ENCODE measurements at regions not wholly inside any gene's neighbourhood (a gene's known extent, or its start where the extent isn't known, plus 50 kb on each side); places are given as distances from the start of the nearest gene placed in this dataset.
"Not testable (repeated sequence)": the region's sequence is repeated elsewhere in the genome, so short reads cannot be mapped to it uniquely, and the experiment has no call there.

GRCh38 chr4:87716371-87717265, 66.5 kb downstream of the DMP1 start:
- no peak for ATAC-seq (ENCODE audit: low read depth)
- H3K27ac ChIP-seq (ENCODE audit: poor library complexity, severe bottlenecking): no peak overlapping the region
- TF ChIP-seq CTCF (IDR thresholded peaks at IDR 0.05; ENCODE audit: poor library complexity, severe bottlenecking): no peak

GRCh38 chr4:87717276-87718031, 67.4 kb downstream of the DMP1 start:
- Histone ChIP-seq H3K4me3 (ENCODE audit: severe bottlenecking) (no peak overlapping the region), H3K36me3 (ENCODE audit: low read depth) (no peaks in the 10 kb centered on the region), H3K9me3 (ENCODE audit: severe bottlenecking) (no peaks in the 10 kb centered on the region), H3K27ac (ENCODE audit: poor library complexity, severe bottlenecking) (no peak overlapping the region), H3K4me1 (ENCODE audit: insufficient read depth, poor library complexity, severe bottlenecking) (no peaks in the 10 kb centered on the region), H3K27me3 (ENCODE audit: insufficient read depth, poor library complexity, severe bottlenecking) (no peaks in the 10 kb centered on the region)
- DNase-seq (ENCODE audit: low spot score): no peak
- 0 out of 3 replicates have a peak, but pooled peaks have one; percentile 45 for ATAC-seq (ENCODE audit: low read depth)
- TF ChIP-seq CTCF (IDR thresholded peaks at IDR 0.05; ENCODE audit: poor library complexity, severe bottlenecking): no peak

More at GRCh38 chr4:87716371-87717265, 66.5 kb downstream of the DMP1 start:
- H3K9me3 ChIP-seq (ENCODE audit: severe bottlenecking): no peaks in the 10 kb centered on the region
- H3K4me3 ChIP-seq (ENCODE audit: severe bottlenecking): no peak overlapping the region
- no peaks in the 10 kb centered on the region for H3K36me3 ChIP-seq (ENCODE audit: low read depth)
- no peaks in the 10 kb centered on the region for H3K4me1 ChIP-seq (ENCODE audit: insufficient read depth, poor library complexity, severe bottlenecking)
- DNase-seq (ENCODE audit: low spot score): no peak
- no peaks in the 10 kb centered on the region for H3K27me3 ChIP-seq (ENCODE audit: insufficient read depth, poor library complexity, severe bottlenecking)

- DNase-seq (ENCODE audit: low spot score): no peak
- no peaks in the 10 kb centered on the region for H3K9me3 ChIP-seq (ENCODE audit: severe bottlenecking)
- no peak for TF ChIP-seq CTCF (IDR thresholded peaks at IDR 0.05; ENCODE audit: poor library complexity, severe bottlenecking)
- no peaks in the 10 kb centered on the region for H3K36me3 ChIP-seq (ENCODE audit: low read depth)
- no peaks in the 10 kb centered on the region for H3K4me1 ChIP-seq (ENCODE audit: insufficient read depth, poor library complexity, severe bottlenecking)
- H3K27ac ChIP-seq (ENCODE audit: poor library complexity, severe bottlenecking): no peak overlapping the region
- H3K4me3 ChIP-seq (ENCODE audit: severe bottlenecking): no peak overlapping the region
- no peak for ATAC-seq (ENCODE audit: low read depth)
- no peaks in the 10 kb centered on the region for H3K27me3 ChIP-seq (ENCODE audit: insufficient read depth, poor library complexity, severe bottlenecking)
Measured at GRCh38 chr4:87718217-87718835, 68.2 kb downstream of the DMP1 start.

GRCh38 chr4:87720094-87720691, 70.1 kb downstream of the DMP1 start:
- H3K9me3 ChIP-seq (ENCODE audit: severe bottlenecking): peaks cover 2% of the 10 kb centered on the region
- DNase-seq (ENCODE audit: low spot score) (no peak), ATAC-seq (ENCODE audit: low read depth) (no peak)
- no peaks in the 10 kb centered on the region for H3K36me3 ChIP-seq (ENCODE audit: low read depth)
- TF ChIP-seq CTCF (IDR thresholded peaks at IDR 0.05; ENCODE audit: poor library complexity, severe bottlenecking): no peak
- H3K4me1 ChIP-seq (ENCODE audit: insufficient read depth, poor library complexity, severe bottlenecking): no peaks in the 10 kb centered on the region
- no peak overlapping the region for H3K27ac ChIP-seq (ENCODE audit: poor library complexity, severe bottlenecking)
- H3K4me3 ChIP-seq (ENCODE audit: severe bottlenecking): no peak overlapping the region
- no peaks in the 10 kb centered on the region for H3K27me3 ChIP-seq (ENCODE audit: insufficient read depth, poor library complexity, severe bottlenecking)

- not testable (repeated sequence) for H3K4me3 ChIP-seq (ENCODE audit: severe bottlenecking); DNase-seq (ENCODE audit: low spot score); H3K27me3 ChIP-seq (ENCODE audit: insufficient read depth, poor library complexity, severe bottlenecking); H3K4me1 ChIP-seq (ENCODE audit: insufficient read depth, poor library complexity, severe bottlenecking); ATAC-seq (ENCODE audit: low read depth); H3K27ac ChIP-seq (ENCODE audit: poor library complexity, severe bottlenecking); H3K9me3 ChIP-seq (ENCODE audit: severe bottlenecking); H3K36me3 ChIP-seq (ENCODE audit: low read depth)
Measured at GRCh38 chr4:87725287-87725686, 74.1 kb upstream of the IBSP start.
